Fibroblast of pulmonary artery (primary cell): ENCODE measurements at regions not wholly inside any gene's neighbourhood (a gene's known extent, or its start where the extent isn't known, plus 50 kb on each side); places are given as distances from the start of the nearest gene placed in this dataset.
A peak's percentile ranks its signal among the peaks of the same experiment; 100 is the strongest.

Source experiments
- DNase-seq: peaks from one replicate; pipeline ENCODE4 v3.0.0-alpha.2; 2010; ENCODE audit warnings: low read depth
- H3K4me3 ChIP-seq: replicated peaks from 2 replicates; pipeline ENCODE4 v1.5.1; 2011; ENCODE audit warnings: low read depth, mild to moderate bottlenecking, control low read depth, low read length, moderate library complexity
- TF ChIP-seq, protein P1 (sequence below): IDR thresholded peaks from 2 replicates; pipeline ENCODE4 v1.5.1; 2011; ENCODE audit warnings: mild to moderate bottlenecking, control low read depth, low read length, inconsistent platforms; ENCODE audit errors: missing control alignments

- no peak for DNase-seq
- TF ChIP-seq, protein P1, sequence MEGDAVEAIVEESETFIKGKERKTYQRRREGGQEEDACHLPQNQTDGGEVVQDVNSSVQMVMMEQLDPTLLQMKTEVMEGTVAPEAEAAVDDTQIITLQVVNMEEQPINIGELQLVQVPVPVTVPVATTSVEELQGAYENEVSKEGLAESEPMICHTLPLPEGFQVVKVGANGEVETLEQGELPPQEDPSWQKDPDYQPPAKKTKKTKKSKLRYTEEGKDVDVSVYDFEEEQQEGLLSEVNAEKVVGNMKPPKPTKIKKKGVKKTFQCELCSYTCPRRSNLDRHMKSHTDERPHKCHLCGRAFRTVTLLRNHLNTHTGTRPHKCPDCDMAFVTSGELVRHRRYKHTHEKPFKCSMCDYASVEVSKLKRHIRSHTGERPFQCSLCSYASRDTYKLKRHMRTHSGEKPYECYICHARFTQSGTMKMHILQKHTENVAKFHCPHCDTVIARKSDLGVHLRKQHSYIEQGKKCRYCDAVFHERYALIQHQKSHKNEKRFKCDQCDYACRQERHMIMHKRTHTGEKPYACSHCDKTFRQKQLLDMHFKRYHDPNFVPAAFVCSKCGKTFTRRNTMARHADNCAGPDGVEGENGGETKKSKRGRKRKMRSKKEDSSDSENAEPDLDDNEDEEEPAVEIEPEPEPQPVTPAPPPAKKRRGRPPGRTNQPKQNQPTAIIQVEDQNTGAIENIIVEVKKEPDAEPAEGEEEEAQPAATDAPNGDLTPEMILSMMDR = no peak
- no peak overlapping the region for H3K4me3 ChIP-seq
Measured at GRCh38 chr13:111020021-111020420, 95.1 kb upstream of the ARHGEF7 start.

- H3K4me3 ChIP-seq = no peak overlapping the region
- TF ChIP-seq, protein P1 = no peak
- no peak for DNase-seq
Measured at GRCh38 chr13:111017755-111018459, 97.2 kb upstream of the ARHGEF7 start.

- DNase-seq = no peak
- H3K4me3 ChIP-seq = no peak overlapping the region
- TF ChIP-seq, protein P1 = no peak
Measured at GRCh38 chr13:111013196-111013595, 98.3 kb upstream of the ANKRD10 start.

DNA sequence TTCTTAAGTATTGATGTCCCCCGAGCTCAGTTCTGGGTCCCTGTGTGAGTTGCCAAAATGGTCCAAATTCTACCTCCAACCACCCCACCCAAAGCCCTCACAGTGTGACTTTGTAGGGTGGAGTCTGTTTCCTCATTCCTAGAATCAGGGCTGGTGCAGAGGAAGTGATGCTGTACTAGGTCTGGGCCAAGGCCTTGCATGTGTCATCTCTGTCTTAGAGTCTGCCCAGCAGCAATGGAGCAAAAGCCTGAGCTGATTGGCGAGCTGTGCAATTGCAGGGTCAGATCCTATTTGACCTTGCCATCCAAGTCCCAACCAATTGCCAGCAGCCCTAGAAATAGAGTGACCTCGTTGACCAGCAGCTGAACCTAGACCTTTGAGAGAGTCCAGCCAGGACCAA lies 97.0 kb upstream of the ANKRD10 start:
- no peak overlapping the region for H3K4me3 ChIP-seq
- no peak for DNase-seq
- TF ChIP-seq, protein P1 = no peak

- DNase-seq = no peak
- TF ChIP-seq, protein P1 = no peak
- no peak overlapping the region for H3K4me3 ChIP-seq
Measured at GRCh38 chr13:111008351-111008750, 93.5 kb upstream of the ANKRD10 start.

GRCh38 chr13:111007209-111007608 lies 92.3 kb upstream of the ANKRD10 start:
- H3K4me3 ChIP-seq = no peak overlapping the region
- TF ChIP-seq, protein P1 = no peak
- DNase-seq = peak; percentile 27

GRCh38 chr13:111006506-111007031 lies 91.7 kb upstream of the ANKRD10 start:
- H3K4me3 ChIP-seq = no peak overlapping the region
- TF ChIP-seq, protein P1 = no peak
- peak; percentile 89 for DNase-seq
